ENCODE measurements at regions not wholly inside any gene's neighbourhood (a gene's known extent, or its start where the extent isn't known, plus 50 kb on each side); places are given as distances from the start of the nearest gene placed in this dataset.

- no peak for DNase-seq (ENCODE audit: low spot score)
Observed at GRCh38 chr7:96638669-96639068, 71.0 kb downstream of the SEM1 start.

- DNase-seq (ENCODE audit: low spot score): no peak
Observed at GRCh38 chr7:96637522-96637921, 72.1 kb downstream of the SEM1 start.

- no peak for DNase-seq (ENCODE audit: low spot score)
Observed at GRCh38 chr7:96636979-96637378, 72.7 kb downstream of the SEM1 start.

DNA sequence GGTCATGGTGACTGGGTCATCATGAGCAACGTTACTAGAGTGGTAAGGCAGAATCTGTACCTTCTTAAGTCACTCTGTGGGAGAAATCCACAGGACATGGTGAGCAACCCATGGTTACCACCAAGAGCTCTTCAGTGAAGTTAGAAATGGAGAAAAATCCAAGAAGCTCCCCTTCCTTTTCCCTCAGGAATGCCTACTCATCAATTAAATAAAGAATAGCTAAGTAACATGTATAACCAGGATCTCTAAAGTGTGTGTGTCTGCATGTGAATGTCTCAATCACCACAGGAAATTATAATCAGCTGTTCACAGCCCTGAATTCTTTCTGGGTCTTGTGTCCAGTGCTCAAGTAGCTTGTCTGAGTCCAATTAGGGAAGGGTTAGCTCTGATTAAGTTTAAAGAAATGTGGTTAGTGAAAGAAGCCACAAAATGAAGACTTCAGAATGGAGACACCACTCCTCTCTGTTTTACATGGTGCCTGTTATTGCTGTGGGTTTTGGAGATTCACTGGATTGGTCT, 73.2 kb downstream of the SEM1 start:
- no peak for DNase-seq (ENCODE audit: low spot score)

- DNase-seq (ENCODE audit: low spot score): no peak
Observed at GRCh38 chr7:96629884-96630283, 79.8 kb downstream of the SEM1 start.

DNA sequence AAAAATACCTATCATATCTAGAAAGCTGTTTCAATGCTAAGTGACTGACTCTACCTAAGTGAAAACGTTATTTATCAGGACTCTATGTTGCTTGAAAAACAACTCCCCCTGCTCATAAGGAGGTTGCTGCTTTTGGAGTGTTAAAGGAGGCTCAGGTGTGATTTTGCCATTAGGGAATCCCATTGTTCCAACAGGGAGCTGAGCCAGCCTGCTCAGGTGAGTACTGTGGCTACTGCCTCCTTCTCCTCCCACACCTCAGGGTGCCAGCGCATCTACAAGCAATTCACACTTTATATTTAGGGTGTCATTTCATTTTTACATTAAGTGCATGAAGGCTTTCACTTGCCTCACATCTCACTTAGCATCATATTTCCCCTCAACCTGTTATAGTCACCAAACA, 84.7 kb downstream of the SEM1 start:
- DNase-seq (ENCODE audit: low spot score): no peak

DNA sequence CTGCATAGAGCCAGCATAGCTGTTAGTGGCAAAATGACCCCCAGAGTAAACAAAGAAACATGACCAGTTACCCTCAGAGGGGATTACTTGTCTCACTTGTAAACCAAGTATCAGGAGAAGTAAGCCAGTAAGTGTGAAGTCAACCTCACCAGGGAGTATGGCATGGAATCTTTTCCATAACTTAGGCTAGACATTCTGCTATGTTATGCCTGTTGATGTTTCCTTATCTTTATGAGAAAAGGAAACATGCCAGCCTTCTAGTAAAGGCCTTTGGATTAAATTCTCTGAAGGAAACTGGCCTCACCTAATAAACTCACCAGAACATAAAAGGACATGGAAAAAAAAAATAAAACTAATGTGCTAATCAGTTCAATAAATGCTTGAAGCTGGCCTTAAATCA, 87.7 kb downstream of the SEM1 start:
- DNase-seq (ENCODE audit: low spot score): no peak

DNA sequence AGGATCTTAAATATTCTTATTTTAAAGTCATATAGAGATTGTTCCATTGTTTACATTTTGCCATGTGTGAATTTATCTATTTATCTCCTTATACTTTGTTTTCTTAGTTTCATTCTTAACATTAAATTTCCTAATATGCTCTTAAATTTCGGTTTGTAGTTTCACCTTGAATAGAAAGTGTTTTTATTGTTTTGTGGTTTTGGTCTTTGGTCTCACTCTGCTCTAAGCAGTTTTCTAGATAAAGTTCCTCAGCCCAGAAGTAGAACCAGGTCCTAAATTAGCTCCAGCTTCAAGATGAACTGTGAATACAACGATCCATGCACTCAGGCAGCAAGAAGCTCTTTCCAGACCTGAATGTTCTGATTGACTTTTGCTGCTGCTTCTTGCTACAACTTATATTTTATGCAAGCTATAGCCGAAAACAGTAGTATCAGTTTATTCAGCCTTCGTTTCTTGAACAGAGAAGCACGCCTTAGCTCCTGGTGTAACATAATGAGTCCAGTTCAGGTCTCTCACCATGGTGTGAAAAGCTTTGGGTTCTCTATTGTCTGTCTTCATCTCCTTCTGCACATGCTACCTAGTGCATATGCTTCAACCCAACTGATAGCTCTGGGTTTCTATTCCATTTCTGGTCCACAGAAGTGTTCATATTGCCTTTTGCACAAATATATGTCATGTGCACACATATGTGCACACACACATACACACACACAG, 95.3 kb downstream of the SEM1 start:
- DNase-seq (ENCODE audit: low spot score): no peak

GRCh38 chr7:96612034-96612433, 97.6 kb downstream of the SEM1 start:
- no peak for DNase-seq (ENCODE audit: low spot score)

GRCh38 chr7:96605045-96605716, 104.5 kb downstream of the SEM1 start:
- no peak for DNase-seq (ENCODE audit: low spot score)

DNA sequence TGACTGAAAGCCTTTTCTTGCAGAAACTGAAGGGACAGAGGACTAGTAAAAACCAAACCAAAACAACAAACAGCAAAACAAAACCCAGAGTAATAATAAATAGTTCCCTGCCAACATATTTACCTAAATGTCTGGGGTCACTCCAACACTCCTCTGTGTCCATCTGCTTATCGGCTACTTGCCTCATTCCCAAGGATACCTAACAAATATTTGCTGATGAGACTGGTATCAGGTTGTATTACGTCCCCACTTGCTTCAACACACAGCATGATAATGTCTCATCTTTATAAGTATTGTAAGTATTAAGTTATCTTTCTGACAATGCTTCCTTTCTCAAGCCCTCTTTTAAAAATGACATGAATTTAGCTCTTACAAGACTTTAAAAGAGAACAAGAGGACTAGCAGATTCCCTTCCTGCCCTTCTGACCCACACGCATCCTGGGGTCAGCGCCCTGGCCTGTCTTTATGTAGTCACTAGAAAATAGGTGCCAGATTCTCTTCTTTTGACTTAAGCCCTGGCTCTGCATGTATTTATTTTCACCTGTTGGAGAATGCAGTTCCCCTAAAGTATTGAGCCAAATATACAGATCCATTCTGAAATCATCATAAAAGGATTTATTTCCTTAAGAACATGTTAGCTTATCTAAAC, 110.2 kb downstream of the SEM1 start:
- no peak for DNase-seq (ENCODE audit: low spot score)

DNA sequence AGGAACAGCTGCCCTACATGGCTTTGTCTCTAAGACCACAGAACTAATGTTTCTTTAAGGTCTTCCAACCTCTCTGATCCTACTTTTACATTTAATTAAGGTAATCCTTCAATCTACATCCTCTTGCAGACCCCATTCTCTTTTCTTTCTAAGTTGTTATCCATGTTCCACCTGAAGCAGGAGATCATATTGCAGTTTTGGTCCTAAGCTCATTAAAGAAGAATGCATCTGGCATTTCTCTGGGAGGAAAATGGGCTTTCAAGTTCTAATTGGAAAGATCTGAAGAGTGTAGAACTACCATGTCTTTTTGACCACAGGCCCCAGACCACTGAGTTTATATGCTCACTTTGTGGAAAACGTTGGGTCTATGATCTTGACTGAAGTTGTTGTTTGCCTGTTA, 111.2 kb downstream of the SEM1 start:
- no peak for DNase-seq (ENCODE audit: low spot score)

DNA sequence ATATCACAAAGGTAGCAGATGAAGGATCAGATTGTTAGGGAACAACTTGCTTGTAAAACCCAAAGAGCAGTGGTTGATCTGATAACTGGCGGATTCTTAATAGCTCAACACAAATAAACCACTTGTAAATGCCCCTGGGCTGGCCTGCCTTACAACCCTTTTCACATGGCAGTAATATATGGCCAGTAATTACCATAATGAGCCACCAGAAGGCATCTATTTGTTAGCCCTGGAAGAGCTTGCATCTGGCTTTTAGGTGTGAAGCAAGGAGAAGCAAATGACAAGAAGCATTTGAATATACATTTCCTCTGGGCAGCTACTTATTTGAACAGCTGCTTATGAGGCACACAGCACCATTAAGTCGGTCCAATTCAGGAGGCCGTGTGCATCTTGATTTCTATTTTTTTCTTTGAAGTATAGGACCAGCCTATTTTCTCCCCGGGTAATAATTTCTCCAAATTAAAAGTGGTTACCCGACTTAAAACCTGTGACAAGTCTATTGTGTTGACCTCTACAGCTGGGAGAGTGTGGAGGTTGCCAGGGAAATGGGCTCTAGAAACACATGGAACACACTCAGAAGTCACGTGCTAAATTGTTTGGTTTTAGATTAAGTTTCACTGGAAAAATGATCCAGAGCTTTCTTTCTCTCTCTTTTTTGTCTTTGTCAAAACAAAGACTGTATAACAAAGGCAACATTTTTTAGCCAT, 113.4 kb downstream of the SEM1 start:
- DNase-seq (ENCODE audit: low spot score): no peak

DNA sequence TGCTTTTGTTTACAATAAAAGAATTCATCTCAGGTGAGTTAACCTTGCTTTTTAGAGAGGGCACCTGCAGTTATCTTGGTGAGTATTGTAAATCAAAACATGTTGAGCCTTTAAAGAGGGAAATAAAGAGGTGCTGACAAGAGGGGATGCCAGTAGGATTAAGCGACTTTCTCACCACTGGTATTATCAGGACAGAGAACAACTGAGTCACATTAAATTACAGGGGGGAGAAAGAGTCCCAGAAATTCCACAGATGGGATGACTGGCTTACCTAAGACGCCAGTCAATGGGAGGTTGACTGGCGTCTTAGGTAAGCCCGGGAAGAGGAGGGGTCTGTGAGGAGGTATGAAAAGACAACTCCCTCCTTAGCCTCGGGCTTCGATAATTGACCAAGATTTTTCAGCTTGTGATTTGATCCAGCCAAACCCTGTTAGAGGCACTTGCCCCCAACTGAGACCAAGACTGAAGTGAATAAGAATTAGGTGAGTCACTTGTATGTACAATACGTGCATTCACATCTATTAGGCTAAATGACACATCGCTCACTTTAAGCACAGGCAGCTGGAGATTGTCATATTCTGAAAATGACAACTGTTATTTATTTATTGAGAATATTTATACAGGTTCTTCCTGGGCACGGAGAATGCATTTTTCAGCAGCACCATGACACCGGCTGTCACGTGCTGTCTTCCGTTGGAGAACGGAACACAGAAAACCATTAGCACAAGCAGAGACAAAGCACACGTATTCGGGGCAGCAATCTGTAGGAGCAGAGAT, 117.6 kb downstream of the SEM1 start:
- DNase-seq (ENCODE audit: low spot score): no peak

DNA sequence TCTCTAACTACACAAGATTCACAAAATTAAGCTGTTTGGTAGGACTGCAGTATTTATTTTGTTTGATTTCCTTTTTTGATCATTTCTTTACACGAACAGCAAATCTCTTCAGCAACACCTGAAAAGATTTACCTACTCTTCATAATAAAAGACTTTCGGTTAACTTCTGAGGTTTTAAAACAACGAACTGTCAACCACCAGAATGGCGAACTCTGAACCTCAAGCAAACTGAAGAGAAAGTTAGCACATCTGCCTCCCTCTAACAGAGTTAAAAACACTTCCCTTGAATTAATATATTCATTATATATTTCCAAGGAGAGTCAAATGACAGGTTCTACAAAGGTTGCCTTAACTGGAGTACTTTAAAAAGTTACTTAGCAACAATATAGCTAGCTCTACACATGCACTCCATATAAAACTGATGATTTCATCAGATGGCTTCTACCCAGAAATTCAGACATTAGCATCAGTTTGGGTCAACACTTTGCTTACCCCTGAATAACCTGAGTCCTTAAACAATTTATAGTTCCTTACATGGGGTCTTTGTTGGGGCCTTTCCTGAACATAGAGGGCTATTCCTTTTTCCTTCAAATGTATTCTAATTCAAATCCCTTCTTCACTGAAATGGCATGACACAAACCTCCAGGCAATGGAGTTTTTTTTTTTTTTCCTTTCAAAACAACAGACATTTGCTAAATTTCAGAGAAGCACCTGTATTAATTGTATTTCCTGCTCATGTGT, 118.3 kb downstream of the SEM1 start:
- no peak for DNase-seq (ENCODE audit: low spot score)

DNA sequence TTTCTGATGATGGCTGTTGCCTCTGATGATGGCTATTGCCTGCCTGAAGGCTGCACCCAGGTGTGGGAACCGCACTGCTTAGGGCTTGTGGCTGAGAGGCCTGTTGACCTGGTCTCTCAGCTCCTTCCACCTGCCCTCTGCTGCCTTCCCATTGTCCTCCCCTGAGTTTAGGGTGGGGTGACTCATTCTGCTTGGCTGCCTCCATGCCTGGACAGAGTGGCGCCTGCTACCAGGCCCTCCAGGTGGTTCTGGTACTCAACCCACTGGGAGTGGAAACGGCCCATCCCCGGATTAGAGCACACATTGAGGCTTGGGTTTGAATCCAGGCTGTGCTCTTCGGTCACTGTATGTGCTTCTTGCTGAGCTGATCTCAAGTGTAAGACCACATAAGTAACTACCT, 120.6 kb downstream of the SEM1 start:
- DNase-seq (ENCODE audit: low spot score): no peak

DNA sequence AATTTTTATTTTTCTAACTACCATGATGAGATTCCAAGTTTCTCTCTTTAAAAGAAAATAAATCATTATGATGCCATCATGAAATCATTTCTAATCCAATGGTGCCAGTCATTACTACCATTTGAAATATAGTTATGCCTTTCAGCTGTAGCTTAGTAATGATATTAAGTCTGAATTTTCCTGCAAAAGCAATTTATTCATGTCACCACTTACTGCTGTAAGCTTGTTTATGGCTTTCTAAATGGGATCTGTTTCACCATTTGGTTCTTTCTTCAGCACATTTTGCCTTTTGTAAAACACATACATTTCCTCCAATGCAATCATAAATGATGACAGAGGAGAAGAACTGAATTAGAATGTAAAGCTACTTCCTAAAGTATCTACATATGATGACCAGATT, 130.5 kb downstream of the SEM1 start:
- no peak for DNase-seq (ENCODE audit: low spot score)

DNA sequence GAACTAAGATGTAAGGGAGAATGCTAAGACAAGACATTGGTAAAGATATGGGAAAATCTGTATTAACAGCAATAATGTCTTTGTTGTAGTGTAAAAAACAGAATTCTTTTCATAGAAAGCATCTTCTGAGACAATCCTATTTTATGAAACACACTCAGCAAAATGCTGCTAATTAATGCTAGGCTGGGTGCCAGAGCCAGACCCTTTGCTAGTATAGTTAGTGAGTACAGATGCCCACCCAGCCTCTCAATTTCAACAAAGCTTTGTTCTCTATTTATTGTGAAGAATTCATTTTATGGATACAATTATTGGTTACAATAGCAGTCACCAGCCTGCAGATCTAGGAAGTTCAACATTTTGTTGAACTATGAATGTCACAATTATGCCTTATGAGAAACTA, 131.0 kb downstream of the SEM1 start:
- no peak for DNase-seq (ENCODE audit: low spot score)

- DNase-seq (ENCODE audit: low spot score): no peak
Observed at GRCh38 chr7:96563409-96563808, 146.2 kb downstream of the SEM1 start.

- no peak for DNase-seq (ENCODE audit: low spot score)
Observed at GRCh38 chr7:96562966-96563365, 146.7 kb downstream of the SEM1 start.

- no peak for DNase-seq (ENCODE audit: low spot score)
Observed at GRCh38 chr7:96562458-96562857, 147.2 kb downstream of the SEM1 start.
